ENCODE measurements at regions not wholly inside any gene's neighbourhood (a gene's known extent, or its start where the extent isn't known, plus 50 kb on each side); places are given as distances from the start of the nearest gene placed in this dataset.
"Not testable (repeated sequence)": the region's sequence is repeated elsewhere in the genome, so short reads cannot be mapped to it uniquely, and the experiment has no call there.

- Mint-ChIP-seq H3K36me3 (ENCODE audit: unreplicated experiment) (no peaks in the 10 kb centered on the region), H3K4me1 (ENCODE audit: low read depth, unreplicated experiment) (no peaks in the 10 kb centered on the region)
Measured at GRCh38 chr6:151692216-151692615, 115.3 kb upstream of the ESR1 start.

GRCh38 chr6:151693366-151693765, 114.1 kb upstream of the ESR1 start:
- DNase-seq = no peak
- H3K4me3 Mint-ChIP-seq (ENCODE audit: unreplicated experiment) = no peak overlapping the region
- H3K9me3 Mint-ChIP-seq (ENCODE audit: unreplicated experiment) = no peaks in the 10 kb centered on the region
- H3K36me3 Mint-ChIP-seq (ENCODE audit: unreplicated experiment) = no peaks in the 10 kb centered on the region
- H3K27me3 Mint-ChIP-seq (ENCODE audit: unreplicated experiment) = no peaks in the 10 kb centered on the region
- H3K4me1 Mint-ChIP-seq (ENCODE audit: low read depth, unreplicated experiment) = no peaks in the 10 kb centered on the region
- TF ChIP-seq CTCF (IDR thresholded peaks at IDR 0.05; ENCODE audit: partially characterized antibody, unreplicated experiment) = no peak
- H3K27ac Mint-ChIP-seq (ENCODE audit: unreplicated experiment) = no peak overlapping the region

More at GRCh38 chr6:151692216-151692615, 115.3 kb upstream of the ESR1 start:
- no peak for DNase-seq
- H3K27me3 Mint-ChIP-seq (ENCODE audit: unreplicated experiment) = no peaks in the 10 kb centered on the region
- no peak overlapping the region for H3K4me3 Mint-ChIP-seq (ENCODE audit: unreplicated experiment)
- H3K9me3 Mint-ChIP-seq (ENCODE audit: unreplicated experiment) = no peaks in the 10 kb centered on the region
- no peak for TF ChIP-seq CTCF (IDR thresholded peaks at IDR 0.05; ENCODE audit: partially characterized antibody, unreplicated experiment)
- no peak overlapping the region for H3K27ac Mint-ChIP-seq (ENCODE audit: unreplicated experiment)

- no peak for TF ChIP-seq CTCF (IDR thresholded peaks at IDR 0.05; ENCODE audit: partially characterized antibody, unreplicated experiment)
- Mint-ChIP-seq H3K4me1 (ENCODE audit: low read depth, unreplicated experiment) (no peaks in the 10 kb centered on the region), H3K9me3 (ENCODE audit: unreplicated experiment) (no peaks in the 10 kb centered on the region), H3K36me3 (ENCODE audit: unreplicated experiment) (no peaks in the 10 kb centered on the region), H3K27me3 (ENCODE audit: unreplicated experiment) (no peaks in the 10 kb centered on the region), H3K4me3 (ENCODE audit: unreplicated experiment) (no peak overlapping the region), H3K27ac (ENCODE audit: unreplicated experiment) (no peak overlapping the region)
- no peak for DNase-seq
Measured at GRCh38 chr6:151695156-151695555, 112.3 kb upstream of the ESR1 start.

- H3K27me3 Mint-ChIP-seq (ENCODE audit: unreplicated experiment); H3K27ac Mint-ChIP-seq (ENCODE audit: unreplicated experiment): not testable (repeated sequence)
Measured at GRCh38 chr6:151696302-151696701, 111.2 kb upstream of the ESR1 start.

GRCh38 chr6:151698931-151699700, 108.4 kb upstream of the ESR1 start:
- TF ChIP-seq CTCF (IDR thresholded peaks at IDR 0.05; ENCODE audit: partially characterized antibody, unreplicated experiment) = no peak
- H3K4me1 Mint-ChIP-seq (ENCODE audit: low read depth, unreplicated experiment) = no peaks in the 10 kb centered on the region
- no peak for DNase-seq
- no peaks in the 10 kb centered on the region for H3K36me3 Mint-ChIP-seq (ENCODE audit: unreplicated experiment)
- H3K9me3 Mint-ChIP-seq (ENCODE audit: unreplicated experiment) = no peaks in the 10 kb centered on the region
- H3K27me3 Mint-ChIP-seq (ENCODE audit: unreplicated experiment) = no peaks in the 10 kb centered on the region
- H3K27ac Mint-ChIP-seq (ENCODE audit: unreplicated experiment) = no peak overlapping the region
- H3K4me3 Mint-ChIP-seq (ENCODE audit: unreplicated experiment) = no peak overlapping the region

More at GRCh38 chr6:151696302-151696701, 111.2 kb upstream of the ESR1 start:
- not testable (repeated sequence) for DNase-seq; H3K4me3 Mint-ChIP-seq (ENCODE audit: unreplicated experiment); H3K4me1 Mint-ChIP-seq (ENCODE audit: low read depth, unreplicated experiment); H3K36me3 Mint-ChIP-seq (ENCODE audit: unreplicated experiment); H3K9me3 Mint-ChIP-seq (ENCODE audit: unreplicated experiment)

Data from glutamatergic neuron (in vitro differentiated cells).